ENCODE measurements at regions not wholly inside any gene's neighbourhood (a gene's known extent, or its start where the extent isn't known, plus 50 kb on each side); places are given as distances from the start of the nearest gene placed in this dataset.

DNA sequence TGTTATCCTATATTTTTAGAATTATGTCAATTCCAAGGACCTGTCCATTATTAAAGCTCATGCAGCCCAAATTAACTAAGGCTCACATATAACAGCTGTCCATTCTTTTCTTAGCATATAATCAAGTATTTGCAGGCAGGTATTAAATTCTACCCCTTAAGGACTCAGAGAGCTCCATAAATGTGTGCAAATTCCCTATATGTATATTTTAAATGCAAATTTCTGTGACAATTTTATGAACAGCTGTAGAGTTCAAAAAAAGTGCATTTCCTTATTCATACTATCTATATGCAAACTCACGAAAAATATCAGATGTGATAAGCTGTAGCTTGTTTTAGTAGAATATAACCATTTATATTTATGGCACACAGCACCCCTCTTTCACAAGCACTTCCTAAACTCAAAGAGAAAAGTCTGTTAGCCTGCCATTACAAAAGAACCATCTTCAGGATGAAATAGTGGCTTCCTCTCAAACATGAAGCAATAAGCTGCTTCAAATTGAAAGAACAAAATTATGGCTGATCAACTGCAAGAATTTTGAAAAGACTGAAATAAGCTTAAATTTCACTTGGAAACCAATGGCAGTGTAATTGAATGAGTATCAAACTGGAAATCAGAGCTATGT lies 155.0 kb upstream of the REG3G start:
- Histone ChIP-seq H3K4me1 (no peaks in the 10 kb centered on the region), H3K36me3 (ENCODE audit: control insufficient read depth, insufficient read depth, low read length) (no peaks in the 10 kb centered on the region), H3K9me3 (no peaks in the 10 kb centered on the region), H3K4me3 (ENCODE audit: low read depth, low read length) (no peak overlapping the region), H3K27me3 (replicated peaks; ENCODE audit: control insufficient read depth, insufficient read depth, low read length) (no peaks in the 10 kb centered on the region)
- intact Hi-C loops (cut with micrococcal nuclease; ENCODE audit: unreplicated experiment), result no loop called here
- no peak overlapping the region for H3K4me3 Mint-ChIP-seq (ENCODE audit: unreplicated experiment)
- TF ChIP-seq, protein P1, sequence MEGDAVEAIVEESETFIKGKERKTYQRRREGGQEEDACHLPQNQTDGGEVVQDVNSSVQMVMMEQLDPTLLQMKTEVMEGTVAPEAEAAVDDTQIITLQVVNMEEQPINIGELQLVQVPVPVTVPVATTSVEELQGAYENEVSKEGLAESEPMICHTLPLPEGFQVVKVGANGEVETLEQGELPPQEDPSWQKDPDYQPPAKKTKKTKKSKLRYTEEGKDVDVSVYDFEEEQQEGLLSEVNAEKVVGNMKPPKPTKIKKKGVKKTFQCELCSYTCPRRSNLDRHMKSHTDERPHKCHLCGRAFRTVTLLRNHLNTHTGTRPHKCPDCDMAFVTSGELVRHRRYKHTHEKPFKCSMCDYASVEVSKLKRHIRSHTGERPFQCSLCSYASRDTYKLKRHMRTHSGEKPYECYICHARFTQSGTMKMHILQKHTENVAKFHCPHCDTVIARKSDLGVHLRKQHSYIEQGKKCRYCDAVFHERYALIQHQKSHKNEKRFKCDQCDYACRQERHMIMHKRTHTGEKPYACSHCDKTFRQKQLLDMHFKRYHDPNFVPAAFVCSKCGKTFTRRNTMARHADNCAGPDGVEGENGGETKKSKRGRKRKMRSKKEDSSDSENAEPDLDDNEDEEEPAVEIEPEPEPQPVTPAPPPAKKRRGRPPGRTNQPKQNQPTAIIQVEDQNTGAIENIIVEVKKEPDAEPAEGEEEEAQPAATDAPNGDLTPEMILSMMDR (IDR thresholded peaks at IDR 0.05; ENCODE audit: insufficient read depth in 1 of 2, low read depth in 1 of 2, low read length in 1 of 2, severe bottlenecking in 1 of 2, unreplicated experiment in 1 of 2), result no peak
- H3K27ac Mint-ChIP-seq (ENCODE audit: unreplicated experiment), result no peak overlapping the region
- no TSS peak for BruUV-seq (replicated peaks)
- CTCF ChIA-PET, result interaction anchor here (0.6 kb wide), 1 partner anchor 170 kb away, joined by 3 read pairs; no protein-coding TSS in a partner anchor
- H3K4me1 Mint-ChIP-seq (ENCODE audit: low read depth, unreplicated experiment), result no peaks in the 10 kb centered on the region
- POLR2A ChIA-PET, result interaction anchor here (0.6 kb wide), 1 partner anchor 205 kb away, joined by 3 read pairs; no protein-coding TSS in a partner anchor
- H3K9me3 Mint-ChIP-seq (ENCODE audit: unreplicated experiment), result no peaks in the 10 kb centered on the region
- peaks cover 4% of the 10 kb centered on the region for H3K27me3 Mint-ChIP-seq (ENCODE audit: insufficient read depth, unreplicated experiment)
- DNase-seq, result no peak
- H3K36me3 Mint-ChIP-seq (ENCODE audit: insufficient read depth, unreplicated experiment), result no peaks in the 10 kb centered on the region

DNA sequence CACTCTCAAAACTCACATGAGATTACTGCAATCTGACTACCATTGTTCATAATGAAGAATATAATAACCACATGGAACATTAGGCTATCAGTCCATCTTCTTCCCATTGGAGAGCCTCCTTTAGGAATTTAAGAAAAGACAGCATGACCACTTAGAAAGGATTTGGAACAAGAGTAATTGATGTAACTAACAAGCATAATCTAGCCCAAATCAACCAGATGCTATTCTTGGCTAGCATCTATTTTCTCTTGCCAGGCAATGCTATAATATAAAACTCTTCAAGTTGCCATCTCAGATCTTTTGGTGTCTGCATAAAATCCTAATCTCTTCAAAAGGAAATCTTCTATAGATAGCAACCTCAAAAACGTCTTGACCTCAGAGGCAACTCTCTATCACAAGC lies 152.0 kb upstream of the REG3G start:
- DNase-seq, result no peak
- CTCF ChIA-PET, result no interaction called here
- no peaks in the 10 kb centered on the region for H3K9me3 ChIP-seq
- H3K27me3 Mint-ChIP-seq (ENCODE audit: insufficient read depth, unreplicated experiment), result peaks cover 4% of the 10 kb centered on the region
- H3K27me3 ChIP-seq (replicated peaks; ENCODE audit: control insufficient read depth, insufficient read depth, low read length), result no peaks in the 10 kb centered on the region
- no peaks in the 10 kb centered on the region for H3K4me1 ChIP-seq
- H3K36me3 Mint-ChIP-seq (ENCODE audit: insufficient read depth, unreplicated experiment), result no peaks in the 10 kb centered on the region
- H3K36me3 ChIP-seq (ENCODE audit: control insufficient read depth, insufficient read depth, low read length), result no peaks in the 10 kb centered on the region
- no peak overlapping the region for H3K27ac Mint-ChIP-seq (ENCODE audit: unreplicated experiment)
- TF ChIP-seq, protein P1 (IDR thresholded peaks at IDR 0.05; ENCODE audit: insufficient read depth in 1 of 2, low read depth in 1 of 2, low read length in 1 of 2, severe bottlenecking in 1 of 2, unreplicated experiment in 1 of 2), result no peak
- no TSS peak for BruUV-seq (replicated peaks)
- intact Hi-C loops (cut with micrococcal nuclease; ENCODE audit: unreplicated experiment), result no loop called here
- H3K4me3 Mint-ChIP-seq (ENCODE audit: unreplicated experiment), result no peak overlapping the region
- H3K4me1 Mint-ChIP-seq (ENCODE audit: low read depth, unreplicated experiment), result no peaks in the 10 kb centered on the region
- no peaks in the 10 kb centered on the region for H3K9me3 Mint-ChIP-seq (ENCODE audit: unreplicated experiment)
- POLR2A ChIA-PET, result no interaction called here
- H3K4me3 ChIP-seq (ENCODE audit: low read depth, low read length), result no peak overlapping the region

DNA sequence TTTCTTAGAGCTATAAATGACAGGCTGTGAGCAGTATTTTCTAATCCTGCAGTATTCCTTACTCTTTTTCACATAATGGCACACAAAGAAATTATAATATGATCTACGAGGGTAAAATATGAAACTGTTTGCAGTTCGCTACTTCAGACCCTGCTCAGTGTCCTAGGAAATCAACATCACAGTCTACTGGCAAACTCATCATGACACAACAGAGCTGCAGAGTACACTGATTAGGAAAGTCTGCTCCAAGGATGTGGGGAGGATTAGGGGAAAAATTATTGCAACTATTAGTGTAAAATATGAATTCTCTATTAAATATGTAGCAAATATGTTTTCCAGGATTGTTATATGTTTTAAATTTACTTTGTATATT lies 149.2 kb upstream of the REG3G start:
- Histone ChIP-seq H3K9me3 (no peaks in the 10 kb centered on the region), H3K36me3 (ENCODE audit: control insufficient read depth, insufficient read depth, low read length) (no peaks in the 10 kb centered on the region), H3K27me3 (replicated peaks; ENCODE audit: control insufficient read depth, insufficient read depth, low read length) (no peaks in the 10 kb centered on the region), H3K4me1 (no peaks in the 10 kb centered on the region), H3K4me3 (ENCODE audit: low read depth, low read length) (no peak overlapping the region)
- ChIA-PET POLR2A (no interaction called here), CTCF (no interaction called here)
- no TSS peak for BruUV-seq (replicated peaks)
- peaks cover 8% of the 10 kb centered on the region for H3K27me3 Mint-ChIP-seq (ENCODE audit: insufficient read depth, unreplicated experiment)
- DNase-seq, result no peak
- no peak overlapping the region for H3K27ac Mint-ChIP-seq (ENCODE audit: unreplicated experiment)
- H3K4me3 Mint-ChIP-seq (ENCODE audit: unreplicated experiment), result no peak overlapping the region
- TF ChIP-seq, protein P1 (IDR thresholded peaks at IDR 0.05; ENCODE audit: insufficient read depth in 1 of 2, low read depth in 1 of 2, low read length in 1 of 2, severe bottlenecking in 1 of 2, unreplicated experiment in 1 of 2), result no peak
- no peaks in the 10 kb centered on the region for H3K9me3 Mint-ChIP-seq (ENCODE audit: unreplicated experiment)
- intact Hi-C loops (cut with micrococcal nuclease; ENCODE audit: unreplicated experiment), result no loop called here
- H3K36me3 Mint-ChIP-seq (ENCODE audit: insufficient read depth, unreplicated experiment), result no peaks in the 10 kb centered on the region
- H3K4me1 Mint-ChIP-seq (ENCODE audit: low read depth, unreplicated experiment), result no peaks in the 10 kb centered on the region
